ENCODE measurements at regions not wholly inside any gene's neighbourhood (a gene's known extent, or its start where the extent isn't known, plus 50 kb on each side); places are given as distances from the start of the nearest gene placed in this dataset.

DNA sequence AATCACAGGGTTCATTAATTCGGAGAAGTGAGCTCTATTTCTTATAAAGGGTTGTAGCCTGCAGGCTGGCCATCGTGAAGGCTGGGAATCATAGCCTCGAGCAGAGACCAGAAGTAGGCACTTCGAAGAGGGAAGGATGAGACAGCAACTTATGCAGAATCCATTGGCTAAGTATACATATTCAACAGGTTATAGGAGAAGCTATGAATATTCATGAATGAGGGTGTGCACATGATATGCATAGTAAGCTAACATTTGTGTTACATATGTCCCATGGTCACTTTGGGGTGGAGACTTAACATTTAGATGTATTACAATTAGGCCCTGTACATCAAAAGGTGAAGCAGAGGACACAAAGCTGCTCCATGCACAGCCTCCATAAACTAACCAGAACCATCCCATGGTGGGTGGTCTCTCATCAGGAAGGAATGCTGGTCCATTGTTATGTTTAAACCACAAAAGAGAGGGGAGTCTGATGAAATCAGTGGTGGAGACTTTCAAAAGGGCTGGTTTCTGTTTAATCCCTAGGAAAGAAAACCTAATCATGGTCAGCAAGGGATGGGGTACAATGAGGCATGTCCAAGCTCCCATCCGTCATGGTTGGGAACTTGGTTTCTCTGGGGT is 80.8 kb upstream of the FHIT start:
- no peaks in the 10 kb centered on the region for H3K27me3 ChIP-seq (replicated peaks; ENCODE audit: insufficient read depth, low read length)
- no peak overlapping the region for H3K27ac ChIP-seq (ENCODE audit: low read length)
- H4K20me1 ChIP-seq (ENCODE audit: insufficient read depth, low read length): no peaks in the 10 kb centered on the region
- no peaks in the 10 kb centered on the region for H3K4me1 ChIP-seq (ENCODE audit: low read length)
- H3K4me2 ChIP-seq (ENCODE audit: low read depth, low read length): no peak overlapping the region
- H3K9me3 ChIP-seq (replicated peaks; ENCODE audit: insufficient read depth, low read length): no peaks in the 10 kb centered on the region
- no peak overlapping the region for H2AFZ ChIP-seq (ENCODE audit: low read length)
- H3K4me3 ChIP-seq (ENCODE audit: low read length): no peak overlapping the region
- TF ChIP-seq EZH2phosphoT487 (IDR thresholded peaks at IDR 0.05; ENCODE audit: low read length) (no peak), EZH2 (optimal IDR thresholded peaks at IDR 0.05; ENCODE audit: low read depth, low read length) (no peak)
- TF ChIP-seq, protein P1, sequence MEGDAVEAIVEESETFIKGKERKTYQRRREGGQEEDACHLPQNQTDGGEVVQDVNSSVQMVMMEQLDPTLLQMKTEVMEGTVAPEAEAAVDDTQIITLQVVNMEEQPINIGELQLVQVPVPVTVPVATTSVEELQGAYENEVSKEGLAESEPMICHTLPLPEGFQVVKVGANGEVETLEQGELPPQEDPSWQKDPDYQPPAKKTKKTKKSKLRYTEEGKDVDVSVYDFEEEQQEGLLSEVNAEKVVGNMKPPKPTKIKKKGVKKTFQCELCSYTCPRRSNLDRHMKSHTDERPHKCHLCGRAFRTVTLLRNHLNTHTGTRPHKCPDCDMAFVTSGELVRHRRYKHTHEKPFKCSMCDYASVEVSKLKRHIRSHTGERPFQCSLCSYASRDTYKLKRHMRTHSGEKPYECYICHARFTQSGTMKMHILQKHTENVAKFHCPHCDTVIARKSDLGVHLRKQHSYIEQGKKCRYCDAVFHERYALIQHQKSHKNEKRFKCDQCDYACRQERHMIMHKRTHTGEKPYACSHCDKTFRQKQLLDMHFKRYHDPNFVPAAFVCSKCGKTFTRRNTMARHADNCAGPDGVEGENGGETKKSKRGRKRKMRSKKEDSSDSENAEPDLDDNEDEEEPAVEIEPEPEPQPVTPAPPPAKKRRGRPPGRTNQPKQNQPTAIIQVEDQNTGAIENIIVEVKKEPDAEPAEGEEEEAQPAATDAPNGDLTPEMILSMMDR (IDR thresholded peaks at IDR 0.05; ENCODE audit: low read length): no peak
- no peak overlapping the region for H3K9ac ChIP-seq (ENCODE audit: low read length)
- no peaks in the 10 kb centered on the region for H3K9me2 ChIP-seq (replicated peaks; ENCODE audit: insufficient read depth, low read length)
- no peaks in the 10 kb centered on the region for H3K79me2 ChIP-seq (ENCODE audit: low read length)
- no peaks in the 10 kb centered on the region for H3F3A ChIP-seq (ENCODE audit: insufficient read depth, low read length)
- H3K36me3 ChIP-seq (replicated peaks; ENCODE audit: insufficient read depth, low read length): no peaks in the 10 kb centered on the region
- DNase-seq: no peak

DNA sequence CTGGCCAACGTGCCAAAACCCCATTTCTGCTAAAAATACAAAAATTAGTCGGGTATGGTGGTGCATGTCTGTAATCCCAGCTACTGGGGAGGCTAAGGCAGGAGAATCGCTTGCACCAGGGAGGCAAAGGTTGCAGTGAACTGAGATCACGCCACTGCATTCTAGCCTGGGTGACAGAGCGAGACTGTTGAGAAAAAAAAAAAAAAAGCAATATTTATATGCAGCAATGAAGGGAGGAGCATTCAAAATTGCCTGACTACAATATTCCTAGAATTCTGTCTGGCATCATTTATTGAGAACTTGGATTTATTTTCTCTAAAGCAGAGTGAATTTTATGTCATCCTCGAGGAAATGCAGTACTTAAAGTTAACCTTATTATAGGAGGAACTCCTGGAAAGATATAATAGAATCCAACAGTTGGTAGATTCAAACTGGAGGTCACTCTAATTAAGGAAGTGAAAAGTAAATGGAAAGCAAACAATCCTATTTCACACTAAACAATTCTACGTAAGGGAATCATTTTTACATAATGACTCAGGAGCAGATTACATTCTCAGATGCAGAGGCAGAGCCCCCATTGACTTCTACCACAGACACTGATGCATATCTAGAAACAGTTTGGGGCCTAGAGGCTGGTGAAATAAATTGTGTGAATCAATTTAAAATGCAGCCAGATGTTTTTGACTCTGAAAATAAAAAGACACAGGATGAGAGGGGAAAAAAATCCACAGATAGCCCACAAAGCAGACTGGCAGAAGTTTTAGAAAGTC is 82.1 kb upstream of the FHIT start:
- H3K4me1 ChIP-seq (ENCODE audit: low read length): no peaks in the 10 kb centered on the region
- no peaks in the 10 kb centered on the region for H3K27me3 ChIP-seq (replicated peaks; ENCODE audit: insufficient read depth, low read length)
- no peaks in the 10 kb centered on the region for H3K36me3 ChIP-seq (replicated peaks; ENCODE audit: insufficient read depth, low read length)
- no peak overlapping the region for H3K4me2 ChIP-seq (ENCODE audit: low read depth, low read length)
- no peak overlapping the region for H3K9ac ChIP-seq (ENCODE audit: low read length)
- no peaks in the 10 kb centered on the region for H3K79me2 ChIP-seq (ENCODE audit: low read length)
- H3K27ac ChIP-seq (ENCODE audit: low read length): no peak overlapping the region
- H2AFZ ChIP-seq (ENCODE audit: low read length): no peak overlapping the region
- H3K9me2 ChIP-seq (replicated peaks; ENCODE audit: insufficient read depth, low read length): no peaks in the 10 kb centered on the region
- TF ChIP-seq EZH2phosphoT487 (IDR thresholded peaks at IDR 0.05; ENCODE audit: low read length) (no peak), EZH2 (optimal IDR thresholded peaks at IDR 0.05; ENCODE audit: low read depth, low read length) (no peak)
- TF ChIP-seq, protein P1 (IDR thresholded peaks at IDR 0.05; ENCODE audit: low read length): no peak
- no peak overlapping the region for H3K4me3 ChIP-seq (ENCODE audit: low read length)
- H4K20me1 ChIP-seq (ENCODE audit: insufficient read depth, low read length): no peaks in the 10 kb centered on the region
- H3F3A ChIP-seq (ENCODE audit: insufficient read depth, low read length): no peaks in the 10 kb centered on the region
- no peaks in the 10 kb centered on the region for H3K9me3 ChIP-seq (replicated peaks; ENCODE audit: insufficient read depth, low read length)
- no peak for DNase-seq

DNA sequence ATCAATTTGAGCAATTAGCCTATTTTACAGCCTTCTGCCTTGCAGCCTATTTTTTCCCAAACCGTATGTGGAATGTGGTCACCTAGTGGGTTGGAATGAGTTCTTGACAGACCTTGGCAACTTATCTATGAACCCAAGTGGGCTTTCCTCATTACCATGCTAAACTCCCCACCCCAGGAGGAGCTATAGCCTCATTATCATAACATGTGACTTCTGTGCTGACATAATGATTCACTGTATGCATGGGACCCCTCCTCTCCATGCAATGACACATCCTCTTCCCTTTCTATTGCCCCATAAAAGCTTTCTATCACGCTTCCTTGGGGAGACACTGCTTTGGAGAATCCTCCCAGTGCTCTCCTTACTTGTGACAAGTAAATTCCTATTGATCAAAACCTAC is 83.5 kb upstream of the FHIT start:
- Histone ChIP-seq H3K4me2 (ENCODE audit: low read depth, low read length) (no peak overlapping the region), H3K36me3 (replicated peaks; ENCODE audit: insufficient read depth, low read length) (no peaks in the 10 kb centered on the region), H3K4me3 (ENCODE audit: low read length) (no peak overlapping the region), H3K9ac (ENCODE audit: low read length) (no peak overlapping the region), H3K9me2 (replicated peaks; ENCODE audit: insufficient read depth, low read length) (no peaks in the 10 kb centered on the region), H3F3A (ENCODE audit: insufficient read depth, low read length) (no peaks in the 10 kb centered on the region), H3K27me3 (replicated peaks; ENCODE audit: insufficient read depth, low read length) (no peaks in the 10 kb centered on the region), H2AFZ (ENCODE audit: low read length) (no peak overlapping the region), H3K9me3 (replicated peaks; ENCODE audit: insufficient read depth, low read length) (no peaks in the 10 kb centered on the region), H4K20me1 (ENCODE audit: insufficient read depth, low read length) (no peaks in the 10 kb centered on the region), H3K27ac (ENCODE audit: low read length) (no peak overlapping the region), H3K79me2 (ENCODE audit: low read length) (no peaks in the 10 kb centered on the region), H3K4me1 (ENCODE audit: low read length) (no peaks in the 10 kb centered on the region)
- TF ChIP-seq, protein P1 (IDR thresholded peaks at IDR 0.05; ENCODE audit: low read length): no peak
- no peak for TF ChIP-seq EZH2phosphoT487 (IDR thresholded peaks at IDR 0.05; ENCODE audit: low read length)
- no peak for DNase-seq

Data from MM.1S (cell line).